ENCODE measurements at regions not wholly inside any gene's neighbourhood (a gene's known extent, or its start where the extent isn't known, plus 50 kb on each side); places are given as distances from the start of the nearest gene placed in this dataset.
"Not testable (repeated sequence)": the region's sequence is repeated elsewhere in the genome, so short reads cannot be mapped to it uniquely, and the experiment has no call there.

- no peak for DNase-seq (ENCODE audit: low read depth)
Observed at GRCh38 chr21:23039846-23040245, 2041.6 kb downstream of the NCAM2 start.

DNA sequence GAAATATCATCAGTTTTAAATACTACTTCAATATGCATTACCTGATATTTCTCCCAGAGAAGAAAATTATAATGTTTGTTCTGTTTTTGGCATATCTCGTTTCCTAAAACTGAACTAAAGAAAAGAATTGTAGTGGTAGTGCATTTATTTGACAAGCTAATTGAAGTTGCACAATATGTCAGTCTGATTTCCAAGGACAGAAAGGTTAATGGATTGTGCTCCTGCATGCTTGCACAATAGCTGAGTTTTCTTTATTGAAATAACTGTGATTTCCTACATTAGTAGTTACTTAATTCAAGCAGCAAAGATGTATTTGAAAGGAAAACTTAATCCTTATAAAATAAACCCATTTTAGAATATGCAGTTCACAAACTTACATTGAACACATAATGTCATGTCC, 2047.7 kb downstream of the NCAM2 start:
- DNase-seq (ENCODE audit: low read depth): no peak

DNA sequence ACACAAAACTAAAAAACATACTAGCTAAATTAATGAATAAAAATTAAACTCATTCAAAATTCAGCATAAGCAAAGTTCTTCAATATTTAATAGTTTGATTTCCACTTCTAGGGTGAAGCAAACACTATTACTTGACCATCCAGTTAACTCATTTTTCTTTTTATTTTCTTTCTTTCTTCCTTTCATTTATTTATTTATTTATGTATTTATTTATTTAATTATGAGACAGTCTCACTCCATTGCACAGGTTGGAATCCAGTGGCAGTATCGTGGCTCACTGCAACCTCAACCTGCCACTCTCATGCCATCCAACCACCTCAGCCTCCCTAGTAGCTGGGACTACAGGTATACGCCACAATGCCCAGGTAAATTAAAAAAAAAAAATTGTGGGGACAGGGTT, 2069.5 kb downstream of the NCAM2 start:
- DNase-seq (ENCODE audit: low read depth): no peak

DNA sequence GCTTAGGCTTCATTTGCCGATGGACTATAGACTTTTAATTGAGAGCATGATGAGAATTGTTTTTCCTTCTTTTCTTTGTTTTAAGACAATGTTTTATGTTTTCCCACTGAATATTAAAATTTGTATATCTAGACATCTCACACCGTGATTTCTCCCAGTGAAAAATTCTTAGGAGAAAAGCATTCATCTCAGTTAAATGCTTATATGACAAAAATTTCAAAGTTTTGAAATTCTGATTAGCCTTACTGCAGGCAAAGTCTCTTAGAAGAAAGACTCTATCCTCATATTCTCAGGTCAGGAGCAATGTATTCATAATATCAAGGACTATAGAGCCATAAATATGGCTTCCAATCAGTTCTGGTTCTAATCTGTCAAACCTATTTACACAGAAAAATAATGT, 2085.0 kb downstream of the NCAM2 start:
- no peak for DNase-seq (ENCODE audit: low read depth)

DNA sequence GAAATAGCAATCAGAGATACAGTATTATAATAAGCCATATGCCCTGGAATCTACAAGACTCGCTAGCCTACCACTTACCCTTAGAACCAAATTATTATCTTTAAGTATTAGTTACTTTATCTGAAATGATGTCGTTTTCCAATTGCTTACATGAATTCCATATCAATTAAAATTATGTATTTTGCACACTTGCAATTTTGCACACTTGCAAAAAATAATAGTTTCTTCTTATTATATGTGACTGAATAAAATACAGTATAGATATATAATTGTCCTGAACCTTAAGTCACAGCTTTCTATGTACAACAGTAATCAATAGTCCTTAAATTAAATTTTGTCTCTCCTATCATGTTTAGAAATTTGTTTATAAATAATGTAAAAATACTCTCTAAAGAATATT, 2095.1 kb downstream of the NCAM2 start:
- no peak for DNase-seq (ENCODE audit: low read depth)

DNA sequence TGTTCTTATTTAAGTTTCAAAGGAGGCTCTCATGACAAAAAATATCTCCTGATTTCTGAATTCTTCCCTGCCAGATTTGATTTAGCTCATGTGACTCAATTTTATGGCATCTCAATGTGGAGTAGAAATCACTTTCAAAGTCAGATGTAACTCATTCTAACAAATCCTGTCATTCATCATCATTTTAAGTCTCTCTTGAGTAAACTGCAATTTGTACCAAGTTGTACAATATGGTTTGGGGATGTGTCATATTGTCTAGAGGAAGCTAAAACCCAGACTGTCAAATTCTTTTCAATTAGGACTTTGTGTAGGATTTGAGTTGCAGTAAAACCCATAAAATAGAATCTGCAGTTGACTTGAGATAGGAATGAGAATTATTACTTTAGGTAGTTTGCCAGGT, 2101.0 kb downstream of the NCAM2 start:
- no peak for DNase-seq (ENCODE audit: low read depth)

DNA sequence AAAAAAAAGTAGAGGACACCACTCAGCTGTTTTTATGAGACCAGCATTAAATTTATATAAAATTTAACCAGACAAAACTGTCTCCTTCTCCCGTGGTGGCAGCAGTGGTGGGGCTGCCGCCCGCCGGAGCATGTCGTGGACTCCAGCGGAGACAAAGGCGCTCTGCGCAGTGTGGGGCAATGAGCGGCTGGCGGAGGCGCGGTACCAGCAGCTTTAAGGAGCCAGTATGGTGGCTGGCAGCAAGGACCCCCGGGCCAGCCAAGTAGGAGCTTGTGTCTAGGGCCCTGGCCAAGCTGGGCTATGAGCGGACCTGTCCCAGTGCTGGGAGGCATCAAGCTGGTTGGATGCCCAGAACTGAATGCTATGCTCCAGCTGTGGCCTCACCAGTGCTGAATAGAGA, 2102.9 kb downstream of the NCAM2 start:
- no peak for DNase-seq (ENCODE audit: low read depth)

DNA sequence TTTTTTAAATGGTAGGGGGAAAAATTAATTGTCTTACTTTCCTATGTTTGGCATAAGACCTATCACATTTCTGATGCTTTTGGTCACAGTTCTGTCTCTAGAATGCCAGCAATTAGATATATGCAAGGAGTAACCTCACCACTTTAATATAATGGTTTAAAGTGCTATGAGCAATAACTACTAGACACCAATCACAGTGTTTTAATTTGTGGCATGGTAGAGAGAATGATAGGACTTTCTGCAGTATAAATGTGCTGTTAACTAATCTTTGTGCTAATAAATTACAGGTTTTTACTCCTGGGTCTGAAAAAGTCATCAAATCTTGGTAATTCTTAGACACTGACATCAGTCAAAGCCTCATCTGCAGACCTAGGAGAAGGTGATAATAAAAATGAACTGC, 2110.3 kb downstream of the NCAM2 start:
- DNase-seq (ENCODE audit: low read depth): no peak

GRCh38 chr21:23111070-23111600, 2112.9 kb downstream of the NCAM2 start:
- no peak for DNase-seq (ENCODE audit: low read depth)

DNA sequence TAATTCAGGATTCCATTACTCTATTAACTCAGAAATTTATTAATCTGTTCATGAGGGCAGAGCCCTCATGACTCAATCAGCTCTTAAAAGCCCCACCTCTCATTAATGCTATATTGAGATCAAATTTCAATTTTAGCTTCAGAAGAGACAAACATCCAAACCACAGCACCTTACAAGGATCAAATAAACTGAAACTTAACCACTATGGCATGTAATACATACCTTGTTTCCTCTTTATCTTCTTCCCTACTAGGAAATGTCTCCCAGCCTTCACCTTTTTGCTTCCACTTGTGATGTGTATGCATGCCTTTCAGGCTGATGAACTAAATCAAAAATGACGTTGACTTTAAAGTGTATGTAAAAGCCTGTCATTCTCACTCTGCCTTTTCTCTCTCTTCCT, 2121.3 kb downstream of the NCAM2 start:
- no peak for DNase-seq (ENCODE audit: low read depth)

GRCh38 chr21:23127973-23128372, 2129.8 kb downstream of the NCAM2 start:
- no peak for DNase-seq (ENCODE audit: low read depth)

DNA sequence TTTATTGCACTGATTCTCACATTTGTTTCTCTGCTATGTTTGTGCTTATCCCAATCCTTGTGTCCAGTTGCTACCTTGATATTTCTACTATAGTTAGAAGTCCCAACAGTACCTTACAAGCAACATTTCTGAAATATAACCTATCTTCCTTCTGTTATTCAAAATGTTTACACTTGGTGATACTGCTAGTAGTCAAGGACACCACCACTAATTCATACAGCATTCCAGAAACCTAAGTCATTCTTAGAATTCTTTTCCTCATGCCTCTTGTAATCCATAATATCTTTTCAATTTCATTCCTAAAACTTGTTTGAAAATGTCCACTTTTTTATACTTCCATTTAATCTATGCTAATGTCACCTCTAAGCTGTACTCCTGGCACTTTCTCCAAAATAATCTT, 2132.1 kb downstream of the NCAM2 start:
- no peak for DNase-seq (ENCODE audit: low read depth)

GRCh38 chr21:23131177-23131576, 2133.0 kb downstream of the NCAM2 start:
- DNase-seq (ENCODE audit: low read depth): no peak

DNA sequence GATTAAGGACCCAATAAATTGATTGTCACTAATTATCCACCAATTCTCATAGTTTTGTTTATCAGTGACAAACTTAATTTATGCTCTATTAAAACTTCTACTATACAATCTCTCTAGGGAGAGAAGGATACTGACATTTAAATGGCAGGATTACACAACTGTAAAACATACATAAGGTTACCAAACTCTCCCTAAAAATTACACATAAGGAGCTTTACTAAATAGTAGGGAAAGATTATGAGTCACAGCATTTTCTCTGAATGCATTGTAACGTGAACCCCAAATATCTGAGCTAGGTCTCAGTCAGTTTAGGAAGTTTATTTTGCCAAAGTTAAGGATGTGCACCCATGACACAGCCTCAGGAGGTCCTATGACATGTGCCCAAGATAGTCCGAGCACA, 2140.6 kb downstream of the NCAM2 start:
- no peak for DNase-seq (ENCODE audit: low read depth)

DNA sequence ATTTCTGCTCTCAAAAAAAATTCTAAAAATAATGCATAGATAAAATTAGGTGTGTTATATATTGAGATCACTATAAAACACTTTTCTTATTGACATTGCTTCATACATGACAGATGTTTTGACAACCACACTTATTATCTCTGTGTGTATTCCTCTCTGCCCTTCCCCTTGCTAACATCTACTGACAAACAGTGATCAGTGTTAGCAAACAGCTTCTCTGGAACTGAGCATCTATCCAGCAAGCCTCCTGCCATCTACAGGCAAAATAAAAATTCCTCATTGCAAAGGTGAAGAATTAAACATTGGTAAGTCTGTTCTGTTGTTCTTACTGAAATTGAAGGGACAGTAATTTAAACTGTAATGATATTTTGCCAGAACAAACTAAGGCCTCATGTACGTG, 2153.9 kb downstream of the NCAM2 start:
- DNase-seq (ENCODE audit: low read depth): no peak

- DNase-seq (ENCODE audit: low read depth): not testable (repeated sequence)
Observed at GRCh38 chr21:23153842-23154241, 2155.6 kb downstream of the NCAM2 start.

DNA sequence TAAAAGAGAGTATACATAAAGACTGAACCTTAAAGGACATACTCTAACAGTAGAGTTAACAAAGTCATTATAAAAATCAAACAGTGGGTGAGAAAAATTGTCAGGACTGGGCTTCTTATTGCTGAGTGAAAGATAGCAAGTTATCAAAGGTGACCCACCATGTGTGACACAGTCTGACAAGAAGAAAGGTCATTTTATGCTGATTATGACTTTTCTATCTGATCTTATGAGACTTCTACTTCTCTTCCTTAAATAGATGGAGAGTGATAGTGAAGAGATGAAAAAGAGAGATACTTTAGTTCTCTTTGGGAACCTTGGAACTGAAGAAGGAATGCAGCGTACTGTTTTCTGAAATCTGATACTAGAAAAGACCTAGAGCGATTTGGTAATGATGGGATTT, 2157.1 kb downstream of the NCAM2 start:
- no peak for DNase-seq (ENCODE audit: low read depth)

DNA sequence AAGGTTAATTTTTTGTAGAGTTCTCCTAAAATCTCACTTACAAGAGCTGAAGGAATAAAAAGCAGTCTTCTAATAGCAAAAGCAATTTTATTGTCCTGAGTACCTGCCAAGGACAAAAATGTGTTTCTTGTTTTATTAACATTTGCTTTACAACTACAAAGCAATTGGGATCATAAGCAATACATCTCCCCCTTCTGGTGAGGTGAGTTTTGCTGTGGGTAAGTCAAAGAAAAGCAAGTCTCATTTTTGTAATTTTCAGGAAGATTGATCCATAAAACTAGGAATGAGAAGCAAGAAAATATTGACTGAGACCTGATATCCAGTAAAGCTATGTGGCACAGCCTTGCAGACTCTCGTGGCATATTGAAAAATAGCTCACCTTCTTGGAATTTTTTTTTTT, 2162.7 kb downstream of the NCAM2 start:
- no peak for DNase-seq (ENCODE audit: low read depth)

GRCh38 chr21:23162198-23162946, 2164.2 kb downstream of the NCAM2 start:
- no peak for DNase-seq (ENCODE audit: low read depth)

Measured in stromal cell of bone marrow (primary cell).